Small intestine (tissue), 7 donors: ENCODE measurements at regions not wholly inside any gene's neighbourhood (a gene's known extent, or its start where the extent isn't known, plus 50 kb on each side); places are given as distances from the start of the nearest gene placed in this dataset.
A peak's percentile ranks its signal among the peaks of the same experiment; 100 is the strongest.

Source experiments
- DNase-seq, 2 donors: peaks; one replicate each; pipeline versions ENCODE4 v3.0.0 to v3.0.0-alpha.2; 2013
- FAIRE-seq: peaks from 2 replicates; lab custom pipeline; 2012; peaks lifted over from hg19 to GRCh38; lab: Jason Lieb, UNC
- H3K27ac ChIP-seq, 3 donors: one replicate each; pipeline ENCODE4 v1.5.1; 2013; ENCODE audit warnings: low read length in 2 of 3, mild to moderate bottlenecking in 2 of 3, control low read depth in 1 of 3, inconsistent platforms in 1 of 3, low read depth in 1 of 3, moderate library complexity in 1 of 3
- H3K27me3 ChIP-seq, 3 donors: one replicate each; pipeline ENCODE4 v1.6.1; 2013; ENCODE audit warnings: low read length in 3 of 3, inconsistent platforms in 1 of 3; ENCODE audit not compliant: control insufficient read depth in 3 of 3, insufficient read depth in 3 of 3
- H3K36me3 ChIP-seq, 3 donors: one replicate each; pipeline ENCODE4 v1.6.1; 2013; ENCODE audit warnings: low read length in 3 of 3, inconsistent platforms in 1 of 3, low read depth in 1 of 3, mild to moderate bottlenecking in 1 of 3, moderate library complexity in 1 of 3; ENCODE audit not compliant: control insufficient read depth in 3 of 3, insufficient read depth in 2 of 3
- H3K4me1 ChIP-seq, 3 donors: one replicate each; pipeline ENCODE4 v1.6.1; 2013; ENCODE audit warnings: low read length in 2 of 3, inconsistent platforms in 1 of 3, low read depth in 1 of 3, mild to moderate bottlenecking in 1 of 3, moderate library complexity in 1 of 3; ENCODE audit not compliant: control insufficient read depth in 3 of 3, insufficient read depth in 2 of 3
- H3K4me3 ChIP-seq, 3 donors: one replicate each; pipeline ENCODE4 v1.5.1; 2013; ENCODE audit warnings: low read length in 3 of 3, control low read depth in 1 of 3, inconsistent platforms in 1 of 3, low read depth in 1 of 3, mild to moderate bottlenecking in 1 of 3, moderate library complexity in 1 of 3
- H3K9me3 ChIP-seq, 2 donors: one replicate each; pipeline ENCODE4 v1.6.1; 2013; ENCODE audit warnings: low read depth in 1 of 2, low read length in 1 of 2; ENCODE audit not compliant: control insufficient read depth in 2 of 2, insufficient read depth in 1 of 2
- WGBS, 3 donors: extraction: QIAGEN DNeasy Blood & Tissue Kit; methylation state at CpG; one replicate each; pipeline ENCODE4 v1.1.7; 2013; 5-methylcytosine and 5-hydroxymethylcytosine counted together
- donor health status: healthy with polysubstance abuse.
- donor health status: control.
- donor health status: control.
- donor health status: Bipolar disorder and iron deficiency.
- donor health status: healthy.

DNA sequence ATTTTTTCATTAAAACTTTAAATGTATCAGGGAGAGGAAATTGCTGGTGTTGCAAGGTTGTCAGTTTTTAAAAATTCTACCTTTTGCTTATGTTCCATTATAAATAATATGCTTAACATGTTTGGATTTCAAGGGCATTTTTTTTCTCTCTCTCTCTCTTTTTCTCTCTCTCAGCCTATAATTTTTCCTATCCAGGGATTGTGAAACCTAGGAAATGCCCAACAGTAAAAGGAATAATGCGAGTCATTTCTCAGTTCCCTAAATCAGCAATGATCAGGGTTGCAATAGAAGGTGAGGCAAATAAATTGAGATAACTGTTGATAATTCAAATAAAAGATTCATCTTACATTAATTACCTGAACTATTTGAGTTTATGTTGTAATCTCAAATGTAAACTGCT lies 53.2 kb upstream of the IFNGR1 start:
- no peaks in the 10 kb centered on the region for H3K27me3 ChIP-seq
- no peaks in the 10 kb centered on the region for H3K4me1 ChIP-seq
- DNase-seq (no peak), FAIRE-seq (no peak)
- WGBS, 3 donors, result 29 to 61% (median 44%) methylated on average over 1 of the region's 1 CpG
- no peak overlapping the region for H3K4me3 ChIP-seq
- H3K9me3 ChIP-seq, result no peaks in the 10 kb centered on the region
- H3K36me3 ChIP-seq, result no peaks in the 10 kb centered on the region
- H3K27ac ChIP-seq, result no peak overlapping the region

GRCh38 chr6:137271245-137272183 lies 52.3 kb upstream of the IFNGR1 start:
- DNase-seq, result peak; percentile 65 to 68
- H3K4me1 ChIP-seq, result peaks cover 0 to 1% (median 0%) of the 10 kb centered on the region in 3 donors
- 36 to 37% (median 37%) methylated on average over 5 of the region's 5 CpGs for WGBS, 3 donors
- no peak overlapping the region for H3K27ac ChIP-seq
- no peak overlapping the region for H3K4me3 ChIP-seq
- peak; percentile 89 for FAIRE-seq
- no peaks in the 10 kb centered on the region for H3K9me3 ChIP-seq
- no peaks in the 10 kb centered on the region for H3K36me3 ChIP-seq
- H3K27me3 ChIP-seq, result no peaks in the 10 kb centered on the region

GRCh38 chr6:137269803-137270202 lies 50.6 kb upstream of the IFNGR1 start:
- Histone ChIP-seq H3K27me3 (no peaks in the 10 kb centered on the region), H3K4me1 (peaks cover 0 to 8% (median 2%) of the 10 kb centered on the region in 3 donors), H3K9me3 (no peaks in the 10 kb centered on the region), H3K27ac (no peak overlapping the region), H3K36me3 (no peaks in the 10 kb centered on the region), H3K4me3 (no peak overlapping the region)
- no peak for FAIRE-seq
- no peak for DNase-seq
- 74 to 79% (median 77%) methylated on average over 3 of the region's 3 CpGs for WGBS, 3 donors

- WGBS, 3 donors, result 76 to 81% (median 78%) methylated on average over 3 of the region's 3 CpGs
- Histone ChIP-seq H3K4me3 (no peak overlapping the region), H3K4me1 (peaks cover 0 to 8% (median 2%) of the 10 kb centered on the region in 3 donors), H3K27ac (no peak overlapping the region), H3K9me3 (no peaks in the 10 kb centered on the region), H3K27me3 (no peaks in the 10 kb centered on the region), H3K36me3 (no peaks in the 10 kb centered on the region)
- DNase-seq (no peak), FAIRE-seq (no peak)
Measured at GRCh38 chr6:137269347-137269746, 50.2 kb upstream of the IFNGR1 start.
